Activated T-helper 2 cell treated with anti-CD3 and anti-CD28 coated beads, Interferon-gamma antibody, Interleukin-2, Interleukin-4, amounts not matched to agents 10 μg/mL and 5 μg/mL and 100 μg/mL, durations not matched to agents 14 hours and 24 hours and 36 hours (primary cell): ENCODE measurements at regions not wholly inside any gene's neighbourhood (a gene's known extent, or its start where the extent isn't known, plus 50 kb on each side); places are given as distances from the start of the nearest gene placed in this dataset.
"Not testable (repeated sequence)": the region's sequence is repeated elsewhere in the genome, so short reads cannot be mapped to it uniquely, and the experiment has no call there.

Experiments used
- DNase-seq: peaks from one replicate; pipeline ENCODE4 v3.0.0; 2021; ENCODE audit warnings: low spot score
- H3K27ac Mint-ChIP-seq: one replicate; pipeline ENCODE4 v1.8.0; 2021; ENCODE audit warnings: mixed read lengths
- H3K27me3 Mint-ChIP-seq: one replicate; pipeline ENCODE4 v1.8.0; 2021; ENCODE audit warnings: low read depth, mixed read lengths
- H3K36me3 Mint-ChIP-seq: one replicate; pipeline ENCODE4 v1.8.0; 2021; ENCODE audit warnings: low read depth, mixed read lengths
- H3K4me1 Mint-ChIP-seq: one replicate; pipeline ENCODE4 v1.8.0; 2021; ENCODE audit warnings: low read depth, mixed read lengths
- H3K4me3 Mint-ChIP-seq: one replicate; pipeline ENCODE4 v1.8.0; 2021; ENCODE audit warnings: low read depth, mild to moderate bottlenecking, moderate library complexity, mixed read lengths
- H3K9me3 Mint-ChIP-seq: one replicate; pipeline ENCODE4 v1.8.0; 2021; ENCODE audit warnings: mixed read lengths
- intact Hi-C: fragments of 100-400 bp; cut with micrococcal nuclease; formaldehyde crosslinking; loops from one replicate; pipeline ENCODE4 v1.15.1; 2023

- H3K36me3 Mint-ChIP-seq, result not testable (repeated sequence)
These were observed 205.4 kb upstream of the IRF2BP2 start for GRCh38 chr1:234815295-234815815.

GRCh38 chr1:234814235-234814634 lies 204.3 kb upstream of the IRF2BP2 start:
- H3K27ac Mint-ChIP-seq, H3K4me1 Mint-ChIP-seq, H3K36me3 Mint-ChIP-seq, H3K9me3 Mint-ChIP-seq, H3K4me3 Mint-ChIP-seq, intact Hi-C loops, DNase-seq, H3K27me3 Mint-ChIP-seq: not testable (repeated sequence)

More at GRCh38 chr1:234815295-234815815, 205.4 kb upstream of the IRF2BP2 start:
- H3K9me3 Mint-ChIP-seq, DNase-seq, intact Hi-C loops, H3K4me1 Mint-ChIP-seq, H3K27me3 Mint-ChIP-seq, H3K4me3 Mint-ChIP-seq, H3K27ac Mint-ChIP-seq: not testable (repeated sequence)

DNA sequence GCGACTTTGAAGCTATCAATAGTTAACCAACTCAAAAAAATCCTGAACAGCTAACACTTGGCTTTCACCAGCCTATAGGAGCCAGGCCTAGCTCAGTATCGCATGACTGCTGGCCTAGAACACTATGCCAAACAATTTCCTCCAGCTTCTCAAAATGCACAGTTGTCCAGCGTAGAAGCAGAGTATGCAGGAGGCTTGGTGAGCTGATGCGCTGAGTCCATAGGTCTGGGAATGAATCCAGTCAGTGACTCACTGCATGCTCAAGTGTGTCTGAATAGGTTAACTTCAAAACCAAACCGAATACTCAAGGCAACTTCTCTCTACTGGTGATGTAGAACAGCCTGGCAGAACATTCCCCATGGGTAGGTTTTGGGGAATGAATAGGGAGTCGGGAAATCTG lies 201.8 kb upstream of the IRF2BP2 start:
- H3K36me3 Mint-ChIP-seq, H3K4me1 Mint-ChIP-seq, H3K27me3 Mint-ChIP-seq, H3K9me3 Mint-ChIP-seq, H3K4me3 Mint-ChIP-seq, H3K27ac Mint-ChIP-seq, DNase-seq, intact Hi-C loops: not testable (repeated sequence)

DNA sequence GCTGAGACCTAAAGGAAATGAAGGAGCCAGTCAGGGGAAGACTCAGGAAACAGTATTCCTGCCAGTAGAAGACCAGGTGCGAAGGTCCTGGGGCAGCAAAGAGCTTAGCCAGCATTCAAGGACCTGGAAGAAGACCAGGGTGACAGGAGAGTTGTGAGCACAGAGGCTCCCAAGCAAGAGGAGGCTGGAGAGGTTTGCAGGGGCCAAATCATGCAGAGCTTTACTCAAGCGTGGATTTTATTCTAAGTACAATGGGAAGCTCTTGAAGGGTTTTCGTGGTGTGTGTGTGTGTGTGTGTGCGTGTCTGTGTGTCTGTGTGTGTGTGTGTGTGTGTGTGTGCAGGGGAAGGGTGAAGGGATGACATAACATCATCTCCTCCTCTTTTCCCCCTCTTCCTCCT lies 200.7 kb upstream of the IRF2BP2 start:
- H3K36me3 Mint-ChIP-seq, H3K4me1 Mint-ChIP-seq: not testable (repeated sequence)

DNA sequence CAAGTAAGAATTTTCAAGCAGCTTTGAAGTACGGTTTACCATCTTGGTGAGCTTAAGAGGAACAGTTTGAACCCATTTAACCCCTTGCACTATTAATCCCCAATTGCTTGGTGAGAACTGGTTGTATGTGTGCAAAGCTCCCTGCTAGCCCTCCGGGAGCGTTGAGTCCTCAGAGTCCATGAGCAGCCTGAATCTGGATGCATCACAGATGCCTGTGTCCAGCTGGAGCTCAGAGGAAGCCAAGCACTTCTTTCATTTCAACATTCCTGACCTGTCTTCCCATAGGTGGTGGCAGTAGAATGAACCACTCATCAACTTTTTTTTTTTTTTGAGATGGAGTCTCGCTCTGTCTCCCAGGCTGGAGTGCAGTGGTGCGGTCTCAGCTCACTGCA lies 199.9 kb upstream of the IRF2BP2 start:
- H3K27ac Mint-ChIP-seq, H3K4me1 Mint-ChIP-seq, H3K9me3 Mint-ChIP-seq, H3K27me3 Mint-ChIP-seq, H3K36me3 Mint-ChIP-seq, H3K4me3 Mint-ChIP-seq, intact Hi-C loops, DNase-seq: not testable (repeated sequence)

More for the DNA sequence above, 200.7 kb upstream of the IRF2BP2 start:
- H3K9me3 Mint-ChIP-seq, H3K27me3 Mint-ChIP-seq, intact Hi-C loops, H3K27ac Mint-ChIP-seq, DNase-seq, H3K4me3 Mint-ChIP-seq: not testable (repeated sequence)

- intact Hi-C loops, H3K4me3 Mint-ChIP-seq, DNase-seq, H3K4me1 Mint-ChIP-seq, H3K36me3 Mint-ChIP-seq, H3K27ac Mint-ChIP-seq, H3K9me3 Mint-ChIP-seq, H3K27me3 Mint-ChIP-seq: not testable (repeated sequence)
These were observed 199.2 kb upstream of the IRF2BP2 start for GRCh38 chr1:234808943-234809853.

DNA sequence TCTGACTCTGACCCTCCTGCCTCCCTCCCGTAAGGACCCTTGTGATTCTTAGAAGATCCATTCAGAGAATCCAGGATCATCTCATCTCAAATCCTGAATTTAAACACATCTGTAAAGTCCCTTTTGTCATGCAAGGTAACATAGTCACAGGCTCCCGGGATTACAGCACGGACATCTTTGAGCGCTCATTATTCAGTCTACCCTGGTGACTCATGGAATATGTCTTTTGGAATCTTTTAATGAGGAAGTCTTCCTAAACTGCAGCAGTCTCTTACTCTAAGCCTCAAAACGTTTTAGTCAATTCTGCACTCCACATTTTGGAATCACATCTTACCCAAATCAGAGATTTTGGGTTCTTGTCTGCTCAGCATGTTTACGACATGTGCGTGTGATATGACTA lies 198.5 kb upstream of the IRF2BP2 start:
- H3K36me3 Mint-ChIP-seq, H3K27me3 Mint-ChIP-seq, DNase-seq, H3K27ac Mint-ChIP-seq, H3K4me1 Mint-ChIP-seq, intact Hi-C loops, H3K4me3 Mint-ChIP-seq, H3K9me3 Mint-ChIP-seq: not testable (repeated sequence)

DNA sequence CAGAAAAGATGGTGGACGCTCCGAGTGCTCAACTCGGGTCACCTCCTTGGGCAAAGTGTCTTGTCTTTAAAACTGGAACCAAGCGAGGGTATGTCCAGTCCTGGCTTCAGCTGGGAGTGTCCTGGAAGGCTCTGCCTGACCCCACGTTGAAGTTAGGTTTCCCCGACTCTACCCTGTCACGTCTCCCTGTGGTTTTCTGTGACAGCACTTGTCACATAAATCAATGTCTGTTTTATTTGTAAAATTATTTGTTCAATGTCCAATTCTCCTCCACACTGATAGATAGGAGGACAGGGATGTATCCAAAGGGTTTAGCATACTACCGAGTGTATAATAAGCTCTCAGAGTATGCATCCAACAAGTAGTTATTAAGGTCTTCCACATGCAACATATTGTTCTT lies 197.7 kb upstream of the IRF2BP2 start:
- H3K36me3 Mint-ChIP-seq, H3K27me3 Mint-ChIP-seq, H3K9me3 Mint-ChIP-seq, H3K4me3 Mint-ChIP-seq, H3K27ac Mint-ChIP-seq, intact Hi-C loops, DNase-seq, H3K4me1 Mint-ChIP-seq: not testable (repeated sequence)

GRCh38 chr1:234802586-234802985 lies 192.6 kb upstream of the IRF2BP2 start:
- H3K27me3 Mint-ChIP-seq, H3K9me3 Mint-ChIP-seq, intact Hi-C loops, H3K36me3 Mint-ChIP-seq, H3K4me3 Mint-ChIP-seq, H3K4me1 Mint-ChIP-seq, H3K27ac Mint-ChIP-seq, DNase-seq: not testable (repeated sequence)

GRCh38 chr1:234801636-234802035 lies 191.7 kb upstream of the IRF2BP2 start:
- H3K9me3 Mint-ChIP-seq, H3K4me1 Mint-ChIP-seq, DNase-seq, H3K36me3 Mint-ChIP-seq, H3K27ac Mint-ChIP-seq, intact Hi-C loops, H3K27me3 Mint-ChIP-seq, H3K4me3 Mint-ChIP-seq: not testable (repeated sequence)

DNA sequence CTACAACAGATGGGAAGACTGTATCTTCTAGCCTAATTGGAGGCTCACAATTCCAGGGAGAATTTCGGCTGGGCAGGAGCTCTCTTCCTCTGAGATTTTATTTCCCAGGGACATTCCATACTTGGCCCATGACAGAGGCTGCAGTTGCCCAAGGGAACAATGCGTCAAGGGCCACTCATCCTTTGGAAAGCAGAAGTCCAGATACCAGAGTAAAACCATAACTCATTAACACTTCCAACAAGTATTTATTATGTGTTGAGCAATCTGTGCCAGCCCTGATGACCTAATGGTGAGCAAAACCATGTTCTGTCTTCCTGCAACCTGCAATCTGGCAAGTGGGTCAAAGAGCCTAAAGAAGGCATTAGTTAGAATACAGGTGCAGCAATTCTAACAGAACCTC lies 191.2 kb upstream of the IRF2BP2 start:
- H3K4me1 Mint-ChIP-seq, DNase-seq, H3K4me3 Mint-ChIP-seq, H3K36me3 Mint-ChIP-seq, intact Hi-C loops, H3K9me3 Mint-ChIP-seq, H3K27ac Mint-ChIP-seq, H3K27me3 Mint-ChIP-seq: not testable (repeated sequence)

- DNase-seq, H3K4me1 Mint-ChIP-seq, H3K9me3 Mint-ChIP-seq, intact Hi-C loops, H3K27me3 Mint-ChIP-seq, H3K36me3 Mint-ChIP-seq, H3K4me3 Mint-ChIP-seq, H3K27ac Mint-ChIP-seq: not testable (repeated sequence)
These were observed 190.6 kb upstream of the IRF2BP2 start for GRCh38 chr1:234800563-234800962.

DNA sequence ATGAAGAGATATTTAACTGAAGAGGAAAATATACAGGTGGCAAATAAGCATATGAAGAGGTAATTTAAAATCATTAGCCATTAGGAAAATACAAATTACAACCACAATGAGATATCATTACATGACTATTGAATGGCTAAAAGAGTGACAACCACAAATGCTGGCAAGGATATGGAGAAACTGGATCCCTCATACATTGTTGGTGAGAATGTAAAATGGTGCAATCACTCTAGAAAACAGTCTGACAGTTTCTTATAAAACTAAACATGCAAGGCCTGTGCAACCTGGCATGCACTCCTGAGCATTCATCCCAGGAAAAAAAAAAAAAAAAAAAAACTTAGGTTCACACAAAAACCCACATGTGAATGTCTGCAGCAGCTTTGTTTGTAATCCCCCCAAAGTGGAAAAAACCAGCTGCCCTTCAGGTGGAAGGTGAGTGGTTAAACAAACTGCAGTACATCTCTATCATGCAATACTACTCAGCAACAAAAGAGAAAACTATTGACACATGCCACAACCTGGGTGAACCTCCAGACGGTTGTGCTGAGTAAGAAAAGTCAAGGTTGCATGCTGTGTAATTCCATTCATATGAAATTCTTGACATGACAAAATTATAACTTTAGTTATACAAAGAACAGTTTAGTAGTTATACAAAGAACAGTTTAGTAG lies 189.2 kb upstream of the IRF2BP2 start:
- H3K4me3 Mint-ChIP-seq, H3K4me1 Mint-ChIP-seq, H3K27me3 Mint-ChIP-seq: not testable (repeated sequence)

More for the DNA sequence above, 189.2 kb upstream of the IRF2BP2 start:
- H3K36me3 Mint-ChIP-seq, intact Hi-C loops, H3K27ac Mint-ChIP-seq, DNase-seq, H3K9me3 Mint-ChIP-seq: not testable (repeated sequence)
